Spleen (tissue), 7 donors: ENCODE measurements at regions not wholly inside any gene's neighbourhood (a gene's known extent, or its start where the extent isn't known, plus 50 kb on each side); places are given as distances from the start of the nearest gene placed in this dataset.

Experiments used
- POLR2A ChIP-seq, 3 donors: fragments of 450-650 bp; IDR thresholded peaks; one replicate each; pipeline ENCODE4 v1.5.1; 2017; ENCODE audit warnings: antibody characterized with exemption in 3 of 3, mild to moderate bottlenecking in 1 of 3
- TF ChIP-seq, protein P1 (sequence below), 11 experiments: fragments of 200-600 bp in 7 of 11; fragments of 450-650 bp in 4 of 11; sonication (generic) in 4 of 11; IDR thresholded peaks in 8 of 11; conservative IDR thresholded peaks in 3 of 11; 1 replicate in 7 of 11; 2 replicates in 4 of 11; pipeline versions ENCODE4 v1.4.0 to v1.8.0; 2016 to 2021; ENCODE audit warnings: antibody characterized with exemption in 11 of 11, inconsistent platforms in 4 of 11, mild to moderate bottlenecking in 1 of 11
- donor health status: DM: no; HTN: no; CAD: no; lungs with moderate emphysema.
- donor health status: DM: no; HTN: no; CAD: no.
- donor health status: DM: no; HTN: no; CAD: no.

GRCh38 chr5:108579236-108579635, 168.5 kb upstream of the FER start:
- TF ChIP-seq POLR2A (IDR thresholded peaks at IDR 0.05) = no peak
- TF ChIP-seq, protein P1, sequence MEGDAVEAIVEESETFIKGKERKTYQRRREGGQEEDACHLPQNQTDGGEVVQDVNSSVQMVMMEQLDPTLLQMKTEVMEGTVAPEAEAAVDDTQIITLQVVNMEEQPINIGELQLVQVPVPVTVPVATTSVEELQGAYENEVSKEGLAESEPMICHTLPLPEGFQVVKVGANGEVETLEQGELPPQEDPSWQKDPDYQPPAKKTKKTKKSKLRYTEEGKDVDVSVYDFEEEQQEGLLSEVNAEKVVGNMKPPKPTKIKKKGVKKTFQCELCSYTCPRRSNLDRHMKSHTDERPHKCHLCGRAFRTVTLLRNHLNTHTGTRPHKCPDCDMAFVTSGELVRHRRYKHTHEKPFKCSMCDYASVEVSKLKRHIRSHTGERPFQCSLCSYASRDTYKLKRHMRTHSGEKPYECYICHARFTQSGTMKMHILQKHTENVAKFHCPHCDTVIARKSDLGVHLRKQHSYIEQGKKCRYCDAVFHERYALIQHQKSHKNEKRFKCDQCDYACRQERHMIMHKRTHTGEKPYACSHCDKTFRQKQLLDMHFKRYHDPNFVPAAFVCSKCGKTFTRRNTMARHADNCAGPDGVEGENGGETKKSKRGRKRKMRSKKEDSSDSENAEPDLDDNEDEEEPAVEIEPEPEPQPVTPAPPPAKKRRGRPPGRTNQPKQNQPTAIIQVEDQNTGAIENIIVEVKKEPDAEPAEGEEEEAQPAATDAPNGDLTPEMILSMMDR (IDR thresholded peaks at IDR 0.05 in 8 of 11, conservative IDR thresholded peaks at IDR 0.05 in 3 of 11) = no peak
